ENCODE measurements at regions not wholly inside any gene's neighbourhood (a gene's known extent, or its start where the extent isn't known, plus 50 kb on each side); places are given as distances from the start of the nearest gene placed in this dataset.
"Not testable (repeated sequence)": the region's sequence is repeated elsewhere in the genome, so short reads cannot be mapped to it uniquely, and the experiment has no call there.

GRCh38 chr7:89849052-89849451 lies 305.2 kb upstream of the STEAP1 start:
- H3K27ac ChIP-seq (ENCODE audit: low read length), result no peak overlapping the region
- H3K36me3 ChIP-seq (replicated peaks; ENCODE audit: low read depth, low read length), result no peaks in the 10 kb centered on the region
- H3K4me1 ChIP-seq (ENCODE audit: low read length), result no peaks in the 10 kb centered on the region
- H4K20me1 ChIP-seq (ENCODE audit: insufficient read depth, low read length), result no peaks in the 10 kb centered on the region
- no peaks in the 10 kb centered on the region for H3K79me2 ChIP-seq (ENCODE audit: low read length)
- no peaks in the 10 kb centered on the region for H3K27me3 ChIP-seq (ENCODE audit: low read depth, low read length)
- no peak overlapping the region for H3K4me2 ChIP-seq (ENCODE audit: low read length)
- no peak overlapping the region for H2AFZ ChIP-seq (ENCODE audit: low read depth, low read length)
- H3K9me3 ChIP-seq (ENCODE audit: insufficient read depth, low read length), result no peaks in the 10 kb centered on the region
- TF ChIP-seq EZH2phosphoT487 (IDR thresholded peaks at IDR 0.05; ENCODE audit: low read depth) (no peak), CTCF (IDR thresholded peaks at IDR 0.05; ENCODE audit: low read depth, low read length) (no peak)
- H3K9ac ChIP-seq (ENCODE audit: low read length), result no peak overlapping the region
- no peak overlapping the region for H3K4me3 ChIP-seq (ENCODE audit: low read length)

- H3K4me1 ChIP-seq (ENCODE audit: low read length); H3K79me2 ChIP-seq (ENCODE audit: low read length); H2AFZ ChIP-seq (ENCODE audit: low read depth, low read length); H4K20me1 ChIP-seq (ENCODE audit: insufficient read depth, low read length); H3K4me2 ChIP-seq (ENCODE audit: low read length); H3K4me3 ChIP-seq (ENCODE audit: low read length); H3K27me3 ChIP-seq (ENCODE audit: low read depth, low read length); H3K36me3 ChIP-seq (replicated peaks; ENCODE audit: low read depth, low read length); H3K9me3 ChIP-seq (ENCODE audit: insufficient read depth, low read length); H3K27ac ChIP-seq (ENCODE audit: low read length); H3K9ac ChIP-seq (ENCODE audit: low read length): not testable (repeated sequence)
These were observed 297.2 kb upstream of the STEAP1 start for GRCh38 chr7:89857053-89857452.

GRCh38 chr7:89857767-89858166 lies 296.5 kb upstream of the STEAP1 start:
- no peaks in the 10 kb centered on the region for H4K20me1 ChIP-seq (ENCODE audit: insufficient read depth, low read length)
- no peak overlapping the region for H2AFZ ChIP-seq (ENCODE audit: low read depth, low read length)
- no peak overlapping the region for H3K4me2 ChIP-seq (ENCODE audit: low read length)
- no peaks in the 10 kb centered on the region for H3K4me1 ChIP-seq (ENCODE audit: low read length)
- H3K9me3 ChIP-seq (ENCODE audit: insufficient read depth, low read length), result no peaks in the 10 kb centered on the region
- no peak overlapping the region for H3K4me3 ChIP-seq (ENCODE audit: low read length)
- no peaks in the 10 kb centered on the region for H3K27me3 ChIP-seq (ENCODE audit: low read depth, low read length)
- TF ChIP-seq EZH2phosphoT487 (IDR thresholded peaks at IDR 0.05; ENCODE audit: low read depth) (no peak), CTCF (IDR thresholded peaks at IDR 0.05; ENCODE audit: low read depth, low read length) (no peak)
- no peak overlapping the region for H3K27ac ChIP-seq (ENCODE audit: low read length)
- H3K36me3 ChIP-seq (replicated peaks; ENCODE audit: low read depth, low read length), result no peaks in the 10 kb centered on the region
- no peak overlapping the region for H3K9ac ChIP-seq (ENCODE audit: low read length)
- no peaks in the 10 kb centered on the region for H3K79me2 ChIP-seq (ENCODE audit: low read length)

GRCh38 chr7:89887489-89887888 lies 266.8 kb upstream of the STEAP1 start:
- Histone ChIP-seq H3K27ac (ENCODE audit: low read length) (no peak overlapping the region), H3K36me3 (replicated peaks; ENCODE audit: low read depth, low read length) (no peaks in the 10 kb centered on the region), H3K9ac (ENCODE audit: low read length) (no peak overlapping the region), H3K4me3 (ENCODE audit: low read length) (no peak overlapping the region), H3K4me2 (ENCODE audit: low read length) (no peak overlapping the region), H3K4me1 (ENCODE audit: low read length) (no peaks in the 10 kb centered on the region), H3K27me3 (ENCODE audit: low read depth, low read length) (no peaks in the 10 kb centered on the region), H3K9me3 (ENCODE audit: insufficient read depth, low read length) (no peaks in the 10 kb centered on the region), H4K20me1 (ENCODE audit: insufficient read depth, low read length) (no peaks in the 10 kb centered on the region), H3K79me2 (ENCODE audit: low read length) (no peaks in the 10 kb centered on the region), H2AFZ (ENCODE audit: low read depth, low read length) (no peak overlapping the region)
- no peak for TF ChIP-seq EZH2phosphoT487 (IDR thresholded peaks at IDR 0.05; ENCODE audit: low read depth)
- TF ChIP-seq CTCF (IDR thresholded peaks at IDR 0.05; ENCODE audit: low read depth, low read length), result no peak

- H3K79me2 ChIP-seq (ENCODE audit: low read length), result no peaks in the 10 kb centered on the region
- H3K4me2 ChIP-seq (ENCODE audit: low read length), result no peak overlapping the region
- TF ChIP-seq EZH2phosphoT487 (IDR thresholded peaks at IDR 0.05; ENCODE audit: low read depth) (no peak), CTCF (IDR thresholded peaks at IDR 0.05; ENCODE audit: low read depth, low read length) (no peak)
- no peak overlapping the region for H3K27ac ChIP-seq (ENCODE audit: low read length)
- H2AFZ ChIP-seq (ENCODE audit: low read depth, low read length), result no peak overlapping the region
- H3K36me3 ChIP-seq (replicated peaks; ENCODE audit: low read depth, low read length), result no peaks in the 10 kb centered on the region
- H3K9ac ChIP-seq (ENCODE audit: low read length), result no peak overlapping the region
- no peaks in the 10 kb centered on the region for H3K27me3 ChIP-seq (ENCODE audit: low read depth, low read length)
- no peaks in the 10 kb centered on the region for H3K4me1 ChIP-seq (ENCODE audit: low read length)
- H3K9me3 ChIP-seq (ENCODE audit: insufficient read depth, low read length), result no peaks in the 10 kb centered on the region
- no peak overlapping the region for H3K4me3 ChIP-seq (ENCODE audit: low read length)
- H4K20me1 ChIP-seq (ENCODE audit: insufficient read depth, low read length), result no peaks in the 10 kb centered on the region
These were observed 245.5 kb upstream of the STEAP1 start for GRCh38 chr7:89908736-89909135.

Data from OCI-LY3 (cell line).